ENCODE measurements at regions not wholly inside any gene's neighbourhood (a gene's known extent, or its start where the extent isn't known, plus 50 kb on each side); places are given as distances from the start of the nearest gene placed in this dataset.
A peak's percentile ranks its signal among the peaks of the same experiment; 100 is the strongest.

DNA sequence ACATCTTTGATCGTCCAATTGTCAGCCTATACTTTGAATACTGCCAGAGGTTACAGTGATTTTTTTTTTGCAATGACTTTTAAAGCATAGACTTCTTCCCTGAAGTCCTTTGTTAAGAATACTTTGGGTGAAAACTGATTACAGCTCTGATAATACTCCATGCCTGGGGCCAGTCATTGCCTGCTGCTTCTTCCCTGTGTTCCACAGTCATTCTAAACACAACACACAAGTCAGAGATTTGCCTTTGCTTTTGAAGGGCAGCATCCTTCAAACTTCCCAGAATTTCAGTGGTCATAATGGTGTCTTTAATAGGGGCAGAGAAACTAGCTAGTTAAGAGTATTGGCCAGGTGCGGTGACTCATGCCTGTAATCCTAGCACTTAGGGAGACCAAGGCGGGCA lies 153.7 kb upstream of the PLAAT1 start:
- peak overlapping the region; percentile 48 for H3K27ac ChIP-seq
- TF ChIP-seq, protein P1, sequence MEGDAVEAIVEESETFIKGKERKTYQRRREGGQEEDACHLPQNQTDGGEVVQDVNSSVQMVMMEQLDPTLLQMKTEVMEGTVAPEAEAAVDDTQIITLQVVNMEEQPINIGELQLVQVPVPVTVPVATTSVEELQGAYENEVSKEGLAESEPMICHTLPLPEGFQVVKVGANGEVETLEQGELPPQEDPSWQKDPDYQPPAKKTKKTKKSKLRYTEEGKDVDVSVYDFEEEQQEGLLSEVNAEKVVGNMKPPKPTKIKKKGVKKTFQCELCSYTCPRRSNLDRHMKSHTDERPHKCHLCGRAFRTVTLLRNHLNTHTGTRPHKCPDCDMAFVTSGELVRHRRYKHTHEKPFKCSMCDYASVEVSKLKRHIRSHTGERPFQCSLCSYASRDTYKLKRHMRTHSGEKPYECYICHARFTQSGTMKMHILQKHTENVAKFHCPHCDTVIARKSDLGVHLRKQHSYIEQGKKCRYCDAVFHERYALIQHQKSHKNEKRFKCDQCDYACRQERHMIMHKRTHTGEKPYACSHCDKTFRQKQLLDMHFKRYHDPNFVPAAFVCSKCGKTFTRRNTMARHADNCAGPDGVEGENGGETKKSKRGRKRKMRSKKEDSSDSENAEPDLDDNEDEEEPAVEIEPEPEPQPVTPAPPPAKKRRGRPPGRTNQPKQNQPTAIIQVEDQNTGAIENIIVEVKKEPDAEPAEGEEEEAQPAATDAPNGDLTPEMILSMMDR (conservative IDR thresholded peaks at IDR 0.05): no peak

DNA sequence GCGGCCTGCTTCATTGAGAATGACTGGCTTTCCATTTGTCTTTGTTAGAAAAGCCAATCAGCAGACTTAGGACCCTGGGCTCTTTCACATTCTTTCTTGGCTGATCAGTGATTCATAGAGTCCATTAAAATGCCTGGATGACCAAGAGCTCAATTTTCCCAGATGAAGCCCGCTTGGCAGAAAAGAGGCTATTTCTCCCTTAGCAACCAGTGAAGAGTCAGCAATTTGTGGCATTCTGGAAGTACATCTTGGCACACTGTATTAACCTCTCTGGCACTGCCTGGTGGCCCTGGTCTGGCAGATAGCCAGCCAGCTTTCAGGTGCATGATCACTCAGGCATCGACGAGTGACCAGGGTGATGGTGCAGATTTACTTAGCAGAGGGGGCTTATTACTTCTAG lies 145.7 kb upstream of the PLAAT1 start:
- H3K27ac ChIP-seq: no peak overlapping the region

DNA sequence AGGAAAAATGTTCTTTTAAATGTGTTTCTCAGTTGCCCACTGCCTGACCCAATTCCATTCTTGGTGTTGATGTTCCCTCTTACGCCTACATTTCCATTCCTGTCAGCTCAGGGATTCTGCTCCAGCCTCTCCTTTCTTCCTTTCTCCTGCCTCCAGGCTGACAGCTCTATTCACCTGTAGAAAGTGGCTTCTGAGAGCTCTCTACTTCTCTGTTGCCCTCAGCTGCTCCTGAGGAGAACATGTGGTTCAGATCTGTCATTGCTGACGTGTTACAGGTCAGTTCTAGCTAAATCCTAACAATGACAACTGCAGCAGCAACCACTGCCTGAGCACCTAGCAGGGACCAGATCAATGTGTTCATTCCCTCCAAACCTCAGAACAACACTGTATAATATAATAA lies 144.9 kb upstream of the PLAAT1 start:
- TF ChIP-seq, protein P1 (conservative IDR thresholded peaks at IDR 0.05): no peak
- no peak overlapping the region for H3K27ac ChIP-seq

More for the DNA sequence above, 145.7 kb upstream of the PLAAT1 start:
- TF ChIP-seq, protein P1 (conservative IDR thresholded peaks at IDR 0.05): no peak

DNA sequence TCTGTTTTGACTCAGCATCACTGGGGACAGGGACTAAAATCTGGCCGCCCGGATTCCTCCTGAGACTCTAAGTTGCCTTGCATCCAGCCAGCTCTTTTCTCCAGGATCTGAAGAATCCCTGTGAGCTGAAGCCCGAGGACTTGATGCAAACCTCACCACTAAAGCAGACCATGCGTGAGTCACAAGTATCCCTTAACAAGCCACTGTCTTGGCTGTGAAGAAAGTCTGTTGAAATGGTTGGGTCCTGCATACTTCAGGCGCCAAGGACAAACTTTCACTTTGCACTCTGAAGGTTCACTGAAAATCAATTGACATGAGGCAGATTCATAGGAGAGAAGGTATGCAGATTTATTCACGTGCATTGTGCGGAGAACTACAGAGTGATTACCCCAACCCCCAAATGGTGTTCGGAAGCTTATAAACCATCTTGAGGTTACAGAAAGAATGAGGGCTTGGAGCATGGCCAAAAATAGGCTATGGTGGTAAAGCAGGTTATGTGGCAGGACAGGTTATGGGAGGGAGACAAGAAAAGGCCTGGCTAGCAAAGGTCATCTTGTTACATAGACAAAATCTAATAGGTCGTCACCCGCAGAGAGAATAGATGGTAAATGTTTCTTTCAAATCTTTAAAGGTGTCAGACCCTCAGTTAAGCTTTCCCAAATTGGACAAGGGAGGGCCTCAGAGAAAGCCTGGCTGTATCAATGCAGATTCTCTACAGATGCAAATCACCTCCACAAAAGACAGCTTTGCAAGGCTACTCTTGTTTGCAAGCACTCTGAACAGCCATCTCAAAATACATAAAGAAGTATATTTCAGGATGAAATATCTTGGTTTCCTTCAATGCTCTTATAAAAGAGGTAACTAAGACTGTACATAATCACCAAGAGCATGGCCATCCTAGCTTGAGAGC lies 126.3 kb upstream of the PLAAT1 start:
- no peak overlapping the region for H3K27ac ChIP-seq
- TF ChIP-seq, protein P1 (conservative IDR thresholded peaks at IDR 0.05): no peak

DNA sequence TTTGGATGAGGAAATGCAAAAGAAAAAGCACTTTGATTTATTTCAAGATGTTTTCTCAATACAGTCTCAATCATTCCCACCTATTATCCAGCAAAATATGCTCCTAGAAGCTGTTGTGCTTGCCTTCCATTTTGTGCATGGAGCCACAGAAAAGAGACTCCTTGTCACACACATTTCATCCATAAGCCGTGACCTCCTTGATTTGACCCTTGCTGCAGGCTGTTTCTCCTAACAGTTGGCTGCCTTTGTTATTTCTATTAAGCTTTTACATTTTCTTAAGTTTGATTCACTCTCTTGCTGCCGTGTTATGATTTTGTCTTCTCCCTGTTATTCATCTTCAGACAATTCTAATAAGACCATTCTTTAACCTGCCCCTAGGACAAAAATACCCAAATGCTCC lies 124.2 kb upstream of the PLAAT1 start:
- no peak overlapping the region for H3K27ac ChIP-seq
- TF ChIP-seq, protein P1 (conservative IDR thresholded peaks at IDR 0.05): no peak

DNA sequence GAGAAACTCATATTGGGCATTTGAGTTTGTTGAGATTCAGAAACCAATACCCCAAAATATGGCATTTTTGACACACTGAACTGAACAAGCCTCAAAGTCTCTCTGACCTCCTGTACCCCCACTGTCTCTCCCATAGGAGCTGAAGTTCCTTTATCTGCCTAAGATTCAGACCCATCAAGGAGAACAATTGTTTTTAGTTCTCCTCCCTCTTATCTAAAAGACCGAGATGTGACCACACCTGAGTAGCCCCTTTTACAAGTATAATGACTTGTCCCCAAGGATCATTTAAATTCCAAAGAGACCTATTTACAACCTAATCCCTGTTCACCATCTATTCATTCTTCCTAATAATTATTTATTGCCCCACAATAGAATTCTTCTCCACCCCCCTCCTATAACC lies 122.1 kb upstream of the PLAAT1 start:
- no peak overlapping the region for H3K27ac ChIP-seq
- TF ChIP-seq, protein P1 (conservative IDR thresholded peaks at IDR 0.05): no peak

DNA sequence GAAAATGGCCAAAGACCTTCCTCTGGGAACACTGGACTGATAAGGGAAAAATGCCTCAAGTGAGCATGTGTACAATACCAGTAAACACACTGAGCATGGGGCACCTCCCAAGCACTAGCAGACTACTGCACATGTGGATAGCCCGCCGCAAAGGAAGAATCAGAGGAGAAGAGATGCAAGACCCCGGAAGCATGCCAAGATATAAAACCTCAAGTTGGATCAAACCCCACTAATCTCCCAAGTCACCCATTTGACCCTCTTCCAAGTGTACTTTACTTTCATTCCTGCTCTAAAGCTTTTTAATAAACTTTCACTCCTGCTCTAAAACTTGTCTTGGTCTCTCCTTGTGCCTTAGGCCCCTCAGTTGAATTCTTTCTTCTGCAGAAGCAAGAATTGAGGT lies 121.1 kb upstream of the PLAAT1 start:
- no peak overlapping the region for H3K27ac ChIP-seq
- TF ChIP-seq, protein P1 (conservative IDR thresholded peaks at IDR 0.05): no peak
